ENCODE measurements at regions not wholly inside any gene's neighbourhood (a gene's known extent, or its start where the extent isn't known, plus 50 kb on each side); places are given as distances from the start of the nearest gene placed in this dataset.

GRCh38 chrX:15983034-15983433 lies 128.4 kb upstream of the AP1S2 start:
- TF ChIP-seq CTCF (IDR thresholded peaks at IDR 0.05; ENCODE audit: borderline replicate concordance, extremely low read depth, low read length, poor library complexity, severe bottlenecking) (no peak), EZH2 (IDR thresholded peaks at IDR 0.05; ENCODE audit: borderline replicate concordance, low read depth, low read length, severe bottlenecking) (no peak)
